ENCODE measurements at regions not wholly inside any gene's neighbourhood (a gene's known extent, or its start where the extent isn't known, plus 50 kb on each side); places are given as distances from the start of the nearest gene placed in this dataset.

- no peak overlapping the region for H4K8ac ChIP-seq (ENCODE audit: low read depth, low read length)
- H2BK15ac ChIP-seq (replicated peaks; ENCODE audit: low read depth) = no peak overlapping the region
- H3K4me2 ChIP-seq (ENCODE audit: low read length) = no peak overlapping the region
- H3K4ac ChIP-seq (ENCODE audit: low read depth, low read length) = no peak overlapping the region
- no peak overlapping the region for H2BK120ac ChIP-seq (ENCODE audit: low read depth, low read length)
- no peak overlapping the region for H3K9ac ChIP-seq (ENCODE audit: low read length)
- peak; percentile 22 for DNase-seq
- no CpG with 5 or more reads among the region's 3 CpGs for WGBS (ENCODE audit: extremely low coverage, insufficient coverage, low lambda C conversion rate)
- no peaks in the 10 kb centered on the region for H3K79me1 ChIP-seq (ENCODE audit: low read length)
- H3K4me1 ChIP-seq (ENCODE audit: control insufficient read depth, low read depth, low read length) = no peaks in the 10 kb centered on the region
- H3K56ac ChIP-seq (ENCODE audit: low read length) = no peak overlapping the region
- H3K23ac ChIP-seq (ENCODE audit: low read length) = no peak overlapping the region
- no peaks in the 10 kb centered on the region for H3K36me3 ChIP-seq (ENCODE audit: control insufficient read depth, insufficient read depth, low read length)
- no peaks in the 10 kb centered on the region for H3K79me2 ChIP-seq (ENCODE audit: control insufficient read depth, insufficient read depth, low read length)
- H3K4me3 ChIP-seq (ENCODE audit: low read length) = no peak overlapping the region
- no peaks in the 10 kb centered on the region for H3K27me3 ChIP-seq (ENCODE audit: insufficient read depth, low read length, poor library complexity)
- no peak overlapping the region for H3K27ac ChIP-seq (ENCODE audit: low read depth, low read length)
- H4K5ac ChIP-seq (ENCODE audit: low read length) = no peak overlapping the region
- H3K18ac ChIP-seq (ENCODE audit: low read length) = no peak overlapping the region
- no peak overlapping the region for H2AK5ac ChIP-seq (ENCODE audit: low read length)
- no peak overlapping the region for H2BK5ac ChIP-seq (ENCODE audit: low read length)
Observed at GRCh38 chr6:78526432-78526831, 340.9 kb upstream of the IRAK1BP1 start.

DNA sequence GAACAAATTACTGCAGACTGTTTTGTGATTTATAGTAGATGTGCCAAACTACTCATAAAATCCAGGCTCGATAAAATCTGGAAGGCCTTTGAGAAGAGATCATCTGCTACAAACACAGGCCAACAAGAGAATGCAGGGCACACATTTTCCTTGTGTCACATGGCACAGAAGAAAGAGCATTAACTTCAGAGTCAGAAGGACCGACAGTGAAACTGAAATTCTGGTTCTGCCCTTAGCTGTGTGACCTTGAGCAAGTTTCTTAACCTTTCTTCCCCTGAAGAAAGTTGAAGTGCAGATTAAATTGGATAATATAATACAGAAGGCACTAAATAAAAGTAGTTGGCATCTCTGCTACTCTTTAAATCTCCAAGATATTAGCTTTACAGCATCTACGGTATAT lies 338.4 kb upstream of the IRAK1BP1 start:
- H2BK120ac ChIP-seq (ENCODE audit: low read depth, low read length) = no peak overlapping the region
- WGBS (ENCODE audit: extremely low coverage, insufficient coverage, low lambda C conversion rate) = no CpG with 5 or more reads among the region's 3 CpGs

DNA sequence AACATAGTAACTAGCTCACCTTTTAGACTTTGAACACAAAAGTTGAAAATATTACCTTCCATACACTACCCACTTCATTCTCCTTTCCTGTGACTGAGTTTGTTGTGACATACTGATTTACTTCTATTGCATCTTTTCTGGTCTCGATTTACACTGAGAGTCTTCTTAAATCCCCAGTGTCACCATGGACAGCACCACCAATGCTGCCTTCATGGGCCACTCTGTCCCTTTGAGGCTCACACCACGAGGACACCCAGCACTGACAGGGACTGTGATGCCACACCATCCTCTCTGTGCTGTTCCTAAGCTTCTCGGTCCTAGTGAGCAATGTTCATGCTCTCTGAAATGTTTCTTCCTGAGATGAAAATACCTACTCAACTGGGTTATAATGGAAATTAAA lies 337.1 kb upstream of the IRAK1BP1 start:
- WGBS (ENCODE audit: extremely low coverage, insufficient coverage, low lambda C conversion rate) = no CpG with 5 or more reads among the region's 3 CpGs
- Histone ChIP-seq H4K8ac (ENCODE audit: low read depth, low read length) (no peak overlapping the region), H2BK120ac (ENCODE audit: low read depth, low read length) (no peak overlapping the region), H3K4me2 (ENCODE audit: low read length) (no peak overlapping the region), H2BK5ac (ENCODE audit: low read length) (no peak overlapping the region), H3K27ac (ENCODE audit: low read depth, low read length) (no peak overlapping the region), H3K4ac (ENCODE audit: low read depth, low read length) (no peak overlapping the region), H2BK15ac (replicated peaks; ENCODE audit: low read depth) (no peak overlapping the region), H3K9ac (ENCODE audit: low read length) (no peak overlapping the region), H4K5ac (ENCODE audit: low read length) (no peak overlapping the region), H3K79me2 (ENCODE audit: control insufficient read depth, insufficient read depth, low read length) (no peaks in the 10 kb centered on the region), H3K4me1 (ENCODE audit: control insufficient read depth, low read depth, low read length) (no peaks in the 10 kb centered on the region), H3K79me1 (ENCODE audit: low read length) (no peaks in the 10 kb centered on the region), H3K27me3 (ENCODE audit: insufficient read depth, low read length, poor library complexity) (no peaks in the 10 kb centered on the region), H3K23ac (ENCODE audit: low read length) (no peak overlapping the region), H3K56ac (ENCODE audit: low read length) (no peak overlapping the region), H2AK5ac (ENCODE audit: low read length) (no peak overlapping the region), H3K36me3 (ENCODE audit: control insufficient read depth, insufficient read depth, low read length) (no peaks in the 10 kb centered on the region), H3K4me3 (ENCODE audit: low read length) (no peak overlapping the region), H3K18ac (ENCODE audit: low read length) (no peak overlapping the region)
- DNase-seq = peak; percentile 37

More for the DNA sequence above, 338.4 kb upstream of the IRAK1BP1 start:
- Histone ChIP-seq H3K23ac (ENCODE audit: low read length) (no peak overlapping the region), H3K27ac (ENCODE audit: low read depth, low read length) (no peak overlapping the region), H3K18ac (ENCODE audit: low read length) (no peak overlapping the region), H3K79me2 (ENCODE audit: control insufficient read depth, insufficient read depth, low read length) (no peaks in the 10 kb centered on the region), H3K9ac (ENCODE audit: low read length) (no peak overlapping the region), H3K4ac (ENCODE audit: low read depth, low read length) (no peak overlapping the region), H2BK5ac (ENCODE audit: low read length) (no peak overlapping the region), H3K79me1 (ENCODE audit: low read length) (no peaks in the 10 kb centered on the region), H2BK15ac (replicated peaks; ENCODE audit: low read depth) (no peak overlapping the region), H3K36me3 (ENCODE audit: control insufficient read depth, insufficient read depth, low read length) (no peaks in the 10 kb centered on the region), H3K56ac (ENCODE audit: low read length) (no peak overlapping the region), H4K8ac (ENCODE audit: low read depth, low read length) (no peak overlapping the region), H3K27me3 (ENCODE audit: insufficient read depth, low read length, poor library complexity) (no peaks in the 10 kb centered on the region), H3K4me3 (ENCODE audit: low read length) (no peak overlapping the region), H2AK5ac (ENCODE audit: low read length) (no peak overlapping the region), H4K5ac (ENCODE audit: low read length) (no peak overlapping the region), H3K4me2 (ENCODE audit: low read length) (no peak overlapping the region), H3K4me1 (ENCODE audit: control insufficient read depth, low read depth, low read length) (no peaks in the 10 kb centered on the region)
- no peak for DNase-seq

DNA sequence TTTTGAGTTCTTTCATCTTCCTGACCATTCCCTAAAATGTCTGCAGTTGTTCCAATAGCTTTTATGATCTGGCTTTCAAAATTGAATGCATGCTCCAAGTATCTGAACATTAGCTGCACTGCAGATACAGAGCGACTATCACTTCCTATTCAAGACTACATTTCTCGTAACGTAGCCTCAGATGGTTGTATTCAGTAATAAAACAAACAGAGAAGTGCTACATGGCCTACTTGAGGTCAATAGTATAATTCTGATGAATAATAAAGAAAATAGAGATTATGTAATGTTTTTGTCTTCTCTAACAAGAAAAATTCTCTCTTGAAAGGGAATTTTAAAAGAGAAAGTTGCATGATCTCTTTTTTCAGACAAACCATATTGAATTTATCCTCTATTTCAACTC lies 333.9 kb upstream of the IRAK1BP1 start:
- Histone ChIP-seq H2BK120ac (ENCODE audit: low read depth, low read length) (no peak overlapping the region), H3K79me2 (ENCODE audit: control insufficient read depth, insufficient read depth, low read length) (no peaks in the 10 kb centered on the region), H2AK5ac (ENCODE audit: low read length) (no peak overlapping the region), H3K27me3 (ENCODE audit: insufficient read depth, low read length, poor library complexity) (no peaks in the 10 kb centered on the region), H3K9ac (ENCODE audit: low read length) (no peak overlapping the region), H3K4me3 (ENCODE audit: low read length) (no peak overlapping the region), H2BK5ac (ENCODE audit: low read length) (no peak overlapping the region), H2BK15ac (replicated peaks; ENCODE audit: low read depth) (no peak overlapping the region), H4K8ac (ENCODE audit: low read depth, low read length) (no peak overlapping the region), H3K56ac (ENCODE audit: low read length) (no peak overlapping the region), H3K27ac (ENCODE audit: low read depth, low read length) (no peak overlapping the region), H3K4ac (ENCODE audit: low read depth, low read length) (no peak overlapping the region), H3K79me1 (ENCODE audit: low read length) (no peaks in the 10 kb centered on the region), H3K23ac (ENCODE audit: low read length) (no peak overlapping the region), H3K4me1 (ENCODE audit: control insufficient read depth, low read depth, low read length) (no peaks in the 10 kb centered on the region), H3K36me3 (ENCODE audit: control insufficient read depth, insufficient read depth, low read length) (no peaks in the 10 kb centered on the region), H4K5ac (ENCODE audit: low read length) (no peak overlapping the region), H3K18ac (ENCODE audit: low read length) (no peak overlapping the region), H3K4me2 (ENCODE audit: low read length) (no peak overlapping the region)
- DNase-seq = no peak
- WGBS (ENCODE audit: extremely low coverage, insufficient coverage, low lambda C conversion rate) = no CpG with 5 or more reads among the region's 3 CpGs

GRCh38 chr6:78533876-78534275 lies 333.5 kb upstream of the IRAK1BP1 start:
- H2AK5ac ChIP-seq (ENCODE audit: low read length) = no peak overlapping the region
- no peak for DNase-seq
- no peak overlapping the region for H3K9ac ChIP-seq (ENCODE audit: low read length)
- H2BK5ac ChIP-seq (ENCODE audit: low read length) = no peak overlapping the region
- no peaks in the 10 kb centered on the region for H3K79me2 ChIP-seq (ENCODE audit: control insufficient read depth, insufficient read depth, low read length)
- no peak overlapping the region for H2BK15ac ChIP-seq (replicated peaks; ENCODE audit: low read depth)
- no peaks in the 10 kb centered on the region for H3K27me3 ChIP-seq (ENCODE audit: insufficient read depth, low read length, poor library complexity)
- no peak overlapping the region for H2BK120ac ChIP-seq (ENCODE audit: low read depth, low read length)
- no peak overlapping the region for H4K5ac ChIP-seq (ENCODE audit: low read length)
- no peak overlapping the region for H3K56ac ChIP-seq (ENCODE audit: low read length)
- no peaks in the 10 kb centered on the region for H3K79me1 ChIP-seq (ENCODE audit: low read length)
- no peak overlapping the region for H3K4me3 ChIP-seq (ENCODE audit: low read length)
- H4K8ac ChIP-seq (ENCODE audit: low read depth, low read length) = no peak overlapping the region
- H3K18ac ChIP-seq (ENCODE audit: low read length) = no peak overlapping the region
- no peaks in the 10 kb centered on the region for H3K36me3 ChIP-seq (ENCODE audit: control insufficient read depth, insufficient read depth, low read length)
- no peak overlapping the region for H3K23ac ChIP-seq (ENCODE audit: low read length)
- no peak overlapping the region for H3K4ac ChIP-seq (ENCODE audit: low read depth, low read length)
- no peaks in the 10 kb centered on the region for H3K4me1 ChIP-seq (ENCODE audit: control insufficient read depth, low read depth, low read length)
- no peak overlapping the region for H3K4me2 ChIP-seq (ENCODE audit: low read length)
- H3K27ac ChIP-seq (ENCODE audit: low read depth, low read length) = no peak overlapping the region

- H3K79me2 ChIP-seq (ENCODE audit: control insufficient read depth, insufficient read depth, low read length) = no peaks in the 10 kb centered on the region
- H2AK5ac ChIP-seq (ENCODE audit: low read length) = no peak overlapping the region
- no peak overlapping the region for H4K8ac ChIP-seq (ENCODE audit: low read depth, low read length)
- H2BK5ac ChIP-seq (ENCODE audit: low read length) = no peak overlapping the region
- H3K4me1 ChIP-seq (ENCODE audit: control insufficient read depth, low read depth, low read length) = no peaks in the 10 kb centered on the region
- no peak overlapping the region for H4K5ac ChIP-seq (ENCODE audit: low read length)
- no peaks in the 10 kb centered on the region for H3K27me3 ChIP-seq (ENCODE audit: insufficient read depth, low read length, poor library complexity)
- H3K23ac ChIP-seq (ENCODE audit: low read length) = no peak overlapping the region
- H3K56ac ChIP-seq (ENCODE audit: low read length) = no peak overlapping the region
- no peak overlapping the region for H3K27ac ChIP-seq (ENCODE audit: low read depth, low read length)
- WGBS (ENCODE audit: extremely low coverage, insufficient coverage, low lambda C conversion rate) = no CpG with 5 or more reads among the region's 2 CpGs
- H3K79me1 ChIP-seq (ENCODE audit: low read length) = no peaks in the 10 kb centered on the region
- H3K9ac ChIP-seq (ENCODE audit: low read length) = no peak overlapping the region
- no peak for DNase-seq
- no peak overlapping the region for H3K4ac ChIP-seq (ENCODE audit: low read depth, low read length)
- H2BK15ac ChIP-seq (replicated peaks; ENCODE audit: low read depth) = no peak overlapping the region
- H2BK120ac ChIP-seq (ENCODE audit: low read depth, low read length) = no peak overlapping the region
- H3K36me3 ChIP-seq (ENCODE audit: control insufficient read depth, insufficient read depth, low read length) = no peaks in the 10 kb centered on the region
- H3K4me2 ChIP-seq (ENCODE audit: low read length) = no peak overlapping the region
- no peak overlapping the region for H3K18ac ChIP-seq (ENCODE audit: low read length)
- H3K4me3 ChIP-seq (ENCODE audit: low read length) = no peak overlapping the region
Observed at GRCh38 chr6:78538002-78538401, 329.3 kb upstream of the IRAK1BP1 start.
